ENCODE measurements at regions not wholly inside any gene's neighbourhood (a gene's known extent, or its start where the extent isn't known, plus 50 kb on each side); places are given as distances from the start of the nearest gene placed in this dataset.

GRCh38 chr1:48069662-48070395, 72.6 kb upstream of the TRABD2B start:
- H3K27me3 Mint-ChIP-seq (ENCODE audit: insufficient read depth, low read depth, poor library complexity): peaks cover 3% of the 10 kb centered on the region
- TF ChIP-seq REST (IDR thresholded peaks at IDR 0.05; ENCODE audit: unreplicated experiment) (no peak), EZH2 (IDR thresholded peaks at IDR 0.05; ENCODE audit: low read depth, unreplicated experiment) (no peak), ZNF114 (CRISPR knock-in tag; IDR thresholded peaks at IDR 0.05) (no peak), CREB1 (CRISPR knock-in tag; IDR thresholded peaks at IDR 0.05; ENCODE audit: low read depth) (no peak), NANOG (IDR thresholded peaks at IDR 0.05; ENCODE audit: borderline replicate concordance) (no peak), EZH2phosphoT487 (IDR thresholded peaks at IDR 0.05; ENCODE audit: unreplicated experiment) (no peak), ETS1 (IDR thresholded peaks at IDR 0.05) (no peak), ZNF462 (CRISPR knock-in tag; IDR thresholded peaks at IDR 0.05) (no peak), JUNB (IDR thresholded peaks at IDR 0.05; ENCODE audit: unreplicated experiment) (no peak), POLR2AphosphoS5 (IDR thresholded peaks at IDR 0.05; ENCODE audit: low read depth) (no peak), CTCF (conservative IDR thresholded peaks at IDR 0.05; ENCODE audit: low read depth in 2 of 2) (no peak), STAT1 (IDR thresholded peaks at IDR 0.05; ENCODE audit: unreplicated experiment) (no peak), ZNF331 (CRISPR knock-in tag; IDR thresholded peaks at IDR 0.05; ENCODE audit: low read depth) (no peak)
- Histone ChIP-seq H3F3A (replicated peaks; ENCODE audit: low read depth) (no peaks in the 10 kb centered on the region), H3K4me2 (no peak overlapping the region), H3K79me2 (replicated peaks; ENCODE audit: insufficient read depth) (no peaks in the 10 kb centered on the region), H3K36me3 (ENCODE audit: insufficient read depth) (no peaks in the 10 kb centered on the region), H2AFZ (no peak overlapping the region), H3K27me3 (ENCODE audit: insufficient read depth) (no peaks in the 10 kb centered on the region), H3K4me3 (no peak overlapping the region), H3K9me2 (ENCODE audit: insufficient read depth) (peaks cover 17% of the 10 kb centered on the region), H4K20me1 (replicated peaks; ENCODE audit: insufficient read depth) (no peaks in the 10 kb centered on the region), H3K4me1 (ENCODE audit: insufficient read depth) (no peaks in the 10 kb centered on the region), H3K27ac (ENCODE audit: low read depth) (no peak overlapping the region)
- no peaks in the 10 kb centered on the region; the same call in 2 of the 3 replicates for H3K9me3 Mint-ChIP-seq
- no peak overlapping the region for H3K27ac Mint-ChIP-seq
- H3K4me1 Mint-ChIP-seq: no peaks in the 10 kb centered on the region; the same call in 2 of the 3 replicates
- H3K36me3 Mint-ChIP-seq (ENCODE audit: low read depth): no peaks in the 10 kb centered on the region
- no peak overlapping the region for H3K4me3 Mint-ChIP-seq
- DNase-seq (ENCODE audit: low spot score) (no peak), ATAC-seq (no peak)
